Prostate gland (tissue), 2 donors: ENCODE measurements at regions not wholly inside any gene's neighbourhood (a gene's known extent, or its start where the extent isn't known, plus 50 kb on each side); places are given as distances from the start of the nearest gene placed in this dataset.

ENCODE experiments used
- POLR2A ChIP-seq: fragments of 450-650 bp; IDR thresholded peaks from one replicate; pipeline ENCODE4 v1.6.1; 2016; ENCODE audit warnings: antibody characterized with exemption, mild to moderate bottlenecking
- POLR2AphosphoS5 ChIP-seq: sonication (generic); formaldehyde crosslinking; IDR thresholded peaks from one replicate; pipeline ENCODE4 v1.6.1; 2017; ENCODE audit warnings: antibody characterized with exemption
- TF ChIP-seq, protein P1 (sequence below), 4 experiments: fragments of 200-600 bp in 2 of 4; fragments of 450-650 bp in 2 of 4; sonication (generic) in 2 of 4; IDR thresholded peaks; 1 replicate in 3 of 4; 2 replicates in 1 of 4; pipeline ENCODE4 v1.5.1; 2016 to 2019; ENCODE audit warnings: antibody characterized with exemption in 4 of 4, mild to moderate bottlenecking in 2 of 4, moderate library complexity in 2 of 4

DNA sequence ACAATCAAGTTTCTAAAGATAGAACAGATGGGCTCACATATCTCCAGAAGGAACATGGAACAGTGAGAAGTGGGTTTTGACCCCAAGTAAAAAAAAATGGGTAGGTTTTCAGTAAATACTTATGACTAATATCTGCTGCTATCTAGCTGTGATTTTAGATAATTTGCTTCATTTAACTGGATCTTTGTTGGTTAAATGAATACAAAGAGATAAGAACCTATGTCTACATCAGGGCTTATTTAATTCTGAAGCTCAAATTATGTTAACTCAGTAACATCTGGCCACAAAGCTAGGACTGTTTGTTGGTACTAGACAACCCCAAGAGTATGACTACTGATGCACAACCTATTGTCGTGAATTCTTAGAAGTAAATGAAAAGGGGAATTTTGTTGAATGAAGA is 144.4 kb upstream of the SESN3 start:
- TF ChIP-seq, protein P1, sequence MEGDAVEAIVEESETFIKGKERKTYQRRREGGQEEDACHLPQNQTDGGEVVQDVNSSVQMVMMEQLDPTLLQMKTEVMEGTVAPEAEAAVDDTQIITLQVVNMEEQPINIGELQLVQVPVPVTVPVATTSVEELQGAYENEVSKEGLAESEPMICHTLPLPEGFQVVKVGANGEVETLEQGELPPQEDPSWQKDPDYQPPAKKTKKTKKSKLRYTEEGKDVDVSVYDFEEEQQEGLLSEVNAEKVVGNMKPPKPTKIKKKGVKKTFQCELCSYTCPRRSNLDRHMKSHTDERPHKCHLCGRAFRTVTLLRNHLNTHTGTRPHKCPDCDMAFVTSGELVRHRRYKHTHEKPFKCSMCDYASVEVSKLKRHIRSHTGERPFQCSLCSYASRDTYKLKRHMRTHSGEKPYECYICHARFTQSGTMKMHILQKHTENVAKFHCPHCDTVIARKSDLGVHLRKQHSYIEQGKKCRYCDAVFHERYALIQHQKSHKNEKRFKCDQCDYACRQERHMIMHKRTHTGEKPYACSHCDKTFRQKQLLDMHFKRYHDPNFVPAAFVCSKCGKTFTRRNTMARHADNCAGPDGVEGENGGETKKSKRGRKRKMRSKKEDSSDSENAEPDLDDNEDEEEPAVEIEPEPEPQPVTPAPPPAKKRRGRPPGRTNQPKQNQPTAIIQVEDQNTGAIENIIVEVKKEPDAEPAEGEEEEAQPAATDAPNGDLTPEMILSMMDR (IDR thresholded peaks at IDR 0.05), result no peak
- TF ChIP-seq POLR2A (no peak), POLR2AphosphoS5 (no peak)
